ENCODE measurements at regions not wholly inside any gene's neighbourhood (a gene's known extent, or its start where the extent isn't known, plus 50 kb on each side); places are given as distances from the start of the nearest gene placed in this dataset.

DNA sequence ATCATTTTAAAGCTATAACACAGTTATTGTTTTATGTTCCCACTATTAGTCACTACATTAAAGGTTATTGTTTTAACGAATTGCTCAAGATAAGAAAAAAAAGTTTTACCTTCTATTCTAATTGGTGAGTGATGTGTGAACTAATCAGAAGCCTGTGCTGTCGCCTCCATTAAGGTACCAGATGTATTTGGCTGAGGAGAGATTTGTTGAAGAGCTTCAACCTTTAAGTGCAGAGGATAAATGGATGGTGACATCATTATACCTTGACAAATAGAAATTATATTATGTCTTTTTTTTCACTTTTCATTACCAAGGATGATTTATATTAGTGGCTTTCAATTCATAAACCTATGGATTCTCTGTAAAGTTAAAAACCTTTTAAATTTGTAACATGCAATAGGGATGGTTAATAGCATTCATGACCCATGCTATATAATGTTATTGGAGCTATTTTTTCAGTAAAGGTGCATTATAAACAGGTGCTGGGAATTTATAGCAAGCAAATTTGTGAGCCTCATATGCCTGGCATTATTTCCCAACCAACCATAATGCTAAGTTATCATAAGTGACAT, 97.0 kb upstream of the NPVF start:
- Histone ChIP-seq H3K27ac (no peak overlapping the region), H3K9me3 (no peaks in the 10 kb centered on the region), H3K27me3 (no peaks in the 10 kb centered on the region), H3K4me3 (no peak overlapping the region), H3K4me1 (no peaks in the 10 kb centered on the region), H3K36me3 (no peaks in the 10 kb centered on the region)
- DNase-seq (ENCODE audit: low spot score in 2 of 2): no peak
- 86 to 87% methylated on average over 2 of the region's 2 CpGs for WGBS, 2 donors
- TF ChIP-seq POLR2A (IDR thresholded peaks at IDR 0.05) (no peak), EP300 (IDR thresholded peaks at IDR 0.05) (no peak)
- TF ChIP-seq, protein P1, sequence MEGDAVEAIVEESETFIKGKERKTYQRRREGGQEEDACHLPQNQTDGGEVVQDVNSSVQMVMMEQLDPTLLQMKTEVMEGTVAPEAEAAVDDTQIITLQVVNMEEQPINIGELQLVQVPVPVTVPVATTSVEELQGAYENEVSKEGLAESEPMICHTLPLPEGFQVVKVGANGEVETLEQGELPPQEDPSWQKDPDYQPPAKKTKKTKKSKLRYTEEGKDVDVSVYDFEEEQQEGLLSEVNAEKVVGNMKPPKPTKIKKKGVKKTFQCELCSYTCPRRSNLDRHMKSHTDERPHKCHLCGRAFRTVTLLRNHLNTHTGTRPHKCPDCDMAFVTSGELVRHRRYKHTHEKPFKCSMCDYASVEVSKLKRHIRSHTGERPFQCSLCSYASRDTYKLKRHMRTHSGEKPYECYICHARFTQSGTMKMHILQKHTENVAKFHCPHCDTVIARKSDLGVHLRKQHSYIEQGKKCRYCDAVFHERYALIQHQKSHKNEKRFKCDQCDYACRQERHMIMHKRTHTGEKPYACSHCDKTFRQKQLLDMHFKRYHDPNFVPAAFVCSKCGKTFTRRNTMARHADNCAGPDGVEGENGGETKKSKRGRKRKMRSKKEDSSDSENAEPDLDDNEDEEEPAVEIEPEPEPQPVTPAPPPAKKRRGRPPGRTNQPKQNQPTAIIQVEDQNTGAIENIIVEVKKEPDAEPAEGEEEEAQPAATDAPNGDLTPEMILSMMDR (IDR thresholded peaks at IDR 0.05): no peak

DNA sequence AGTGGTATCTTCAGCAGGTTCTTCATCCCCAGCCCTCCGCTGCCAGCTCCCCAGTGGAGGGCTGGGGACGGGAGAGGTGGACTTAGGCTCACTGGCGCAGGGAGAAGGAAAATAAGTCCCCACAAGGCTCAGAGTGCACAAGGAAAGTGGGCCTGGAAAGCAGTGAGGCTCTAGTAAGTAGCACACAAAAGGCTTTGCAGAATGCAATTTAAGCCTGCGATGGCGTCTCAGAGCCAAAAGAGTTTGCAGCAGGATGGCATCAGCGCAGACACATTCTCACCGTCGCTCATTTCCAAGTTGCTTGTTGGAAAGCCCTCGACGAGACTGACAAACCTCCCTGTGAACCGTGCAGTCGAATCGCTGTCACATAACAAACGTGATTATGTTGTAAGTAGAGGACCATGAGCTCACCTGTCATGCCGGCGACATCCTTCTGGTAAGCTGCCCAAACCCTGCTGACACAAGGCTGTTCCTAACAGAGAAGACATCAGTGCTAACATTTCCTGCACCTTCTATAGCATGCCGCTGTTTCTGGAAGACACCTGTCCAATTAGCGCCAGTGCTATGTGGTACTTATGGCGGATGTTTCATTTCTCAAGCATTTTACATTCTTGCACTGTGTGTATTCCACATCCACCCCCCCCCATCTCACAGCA, 98.3 kb upstream of the NPVF start:
- no peaks in the 10 kb centered on the region for H3K4me1 ChIP-seq
- TF ChIP-seq POLR2A (IDR thresholded peaks at IDR 0.05) (no peak), EP300 (IDR thresholded peaks at IDR 0.05) (no peak)
- TF ChIP-seq, protein P1 (IDR thresholded peaks at IDR 0.05): no peak
- H3K4me3 ChIP-seq: no peak overlapping the region
- H3K27me3 ChIP-seq: no peaks in the 10 kb centered on the region
- H3K36me3 ChIP-seq: no peaks in the 10 kb centered on the region
- WGBS, 2 donors: 92 to 96% methylated on average over 19 of the region's 19 CpGs
- H3K27ac ChIP-seq: no peak overlapping the region
- no peak for DNase-seq (ENCODE audit: low spot score in 2 of 2)
- H3K9me3 ChIP-seq: no peaks in the 10 kb centered on the region

DNA sequence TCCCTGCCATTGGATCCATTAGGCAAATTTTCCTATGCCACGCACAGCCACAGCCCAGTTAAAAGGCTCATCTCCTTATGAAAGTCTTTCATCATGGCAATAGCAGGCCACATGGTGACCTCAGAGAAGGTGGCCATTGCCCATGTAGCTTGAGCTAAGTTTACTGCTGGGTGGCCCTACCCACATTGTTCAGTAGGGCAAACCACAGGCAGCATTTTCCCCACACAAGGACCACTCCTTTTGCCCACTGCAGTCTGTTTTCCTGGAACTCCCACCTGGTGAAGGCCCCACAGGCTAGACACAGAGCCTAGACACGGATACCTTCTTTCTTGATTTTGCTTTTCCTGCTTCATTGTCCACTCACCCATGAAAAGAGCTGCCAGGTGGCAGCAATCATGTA, 101.5 kb upstream of the NPVF start:
- Histone ChIP-seq H3K4me1 (no peaks in the 10 kb centered on the region), H3K27ac (no peak overlapping the region), H3K36me3 (no peaks in the 10 kb centered on the region), H3K4me3 (no peak overlapping the region), H3K27me3 (no peaks in the 10 kb centered on the region), H3K9me3 (no peaks in the 10 kb centered on the region)
- 93 to 94% methylated on average over 2 of the region's 2 CpGs for WGBS, 2 donors
- TF ChIP-seq, protein P1 (IDR thresholded peaks at IDR 0.05): no peak
- TF ChIP-seq EP300 (IDR thresholded peaks at IDR 0.05) (no peak), POLR2A (IDR thresholded peaks at IDR 0.05) (no peak)
- no peak for DNase-seq (ENCODE audit: low spot score in 2 of 2)

DNA sequence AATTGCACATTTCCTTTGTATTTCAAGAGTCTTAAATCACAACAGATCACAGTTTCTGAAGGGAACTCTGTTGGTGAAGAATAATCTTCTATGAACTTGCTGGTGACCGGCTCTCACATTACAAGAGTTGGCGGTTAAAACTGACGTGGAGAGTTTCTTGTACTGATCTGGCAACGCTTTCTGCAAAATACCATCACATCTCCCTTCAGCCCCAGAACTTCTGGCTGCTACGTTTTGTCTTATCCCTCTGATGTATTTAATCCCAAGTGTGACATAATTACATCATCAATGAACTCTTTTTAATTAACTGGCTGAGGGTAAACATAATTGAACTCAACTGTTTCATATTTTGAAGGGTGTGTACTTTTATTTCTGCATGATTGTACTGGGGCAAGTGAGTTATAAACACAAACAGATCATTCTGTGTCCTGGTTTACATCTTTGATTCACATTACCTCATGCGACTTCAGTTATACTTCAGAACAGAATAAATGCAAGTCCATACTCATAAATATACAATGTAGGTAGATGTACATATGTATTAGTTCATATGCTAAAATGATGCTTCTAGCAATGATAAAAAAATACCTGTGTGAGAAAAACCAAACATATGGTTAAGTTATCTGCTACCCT, 105.1 kb upstream of the NPVF start:
- Histone ChIP-seq H3K9me3 (no peaks in the 10 kb centered on the region), H3K27me3 (no peaks in the 10 kb centered on the region), H3K36me3 (no peaks in the 10 kb centered on the region), H3K27ac (no peak overlapping the region), H3K4me3 (no peak overlapping the region), H3K4me1 (no peaks in the 10 kb centered on the region)
- WGBS, 2 donors: 51 to 61% methylated on average over 6 of the region's 6 CpGs
- no peak for DNase-seq (ENCODE audit: low spot score in 2 of 2)
- TF ChIP-seq EP300 (IDR thresholded peaks at IDR 0.05): no peak
- TF ChIP-seq, protein P1 (IDR thresholded peaks at IDR 0.05): no peak
- no peak for TF ChIP-seq POLR2A (IDR thresholded peaks at IDR 0.05)

DNA sequence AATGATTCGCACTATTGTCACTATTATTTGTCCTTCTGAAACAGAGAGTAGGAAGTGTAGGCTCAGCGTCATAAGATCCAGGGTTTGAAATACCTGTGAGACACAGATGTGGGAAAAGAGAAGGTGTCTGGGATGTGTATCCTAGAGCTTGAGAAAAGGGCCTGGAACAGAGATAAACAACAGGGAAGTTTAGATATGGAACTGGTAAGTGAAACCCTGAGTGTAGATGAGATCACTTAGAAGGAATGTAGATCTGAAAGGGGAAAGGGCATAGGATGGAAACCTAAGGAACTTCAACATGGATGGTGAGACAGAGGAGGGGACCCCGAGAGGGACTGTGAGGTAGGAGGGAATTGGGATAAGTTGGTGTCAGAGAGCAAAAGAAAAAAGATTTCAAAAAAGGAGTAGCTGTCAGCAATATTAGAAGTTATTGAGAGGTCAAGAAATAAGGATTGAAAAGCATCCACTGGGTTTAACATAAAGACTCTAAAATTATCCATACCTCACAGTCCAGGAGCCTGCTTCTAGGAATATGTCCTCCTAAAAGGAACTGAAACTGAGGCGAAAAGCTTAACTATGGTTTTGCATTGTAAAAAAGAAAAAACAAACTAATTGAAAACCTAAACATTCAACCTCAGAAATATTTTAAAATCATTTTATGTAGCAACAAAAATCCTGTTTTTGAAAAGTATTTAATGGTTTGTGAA, 119.2 kb upstream of the NPVF start:
- no peak for DNase-seq (ENCODE audit: low spot score in 2 of 2)
- 75 to 77% methylated on average over 4 of the region's 4 CpGs for WGBS, 2 donors

More for the DNA sequence above, 119.2 kb upstream of the NPVF start:
- Histone ChIP-seq H3K4me1 (no peaks in the 10 kb centered on the region), H3K36me3 (no peaks in the 10 kb centered on the region), H3K27me3 (no peaks in the 10 kb centered on the region), H3K27ac (no peak overlapping the region), H3K9me3 (no peaks in the 10 kb centered on the region), H3K4me3 (no peak overlapping the region)
- TF ChIP-seq EP300 (IDR thresholded peaks at IDR 0.05) (no peak), POLR2A (IDR thresholded peaks at IDR 0.05) (no peak)
- TF ChIP-seq, protein P1 (IDR thresholded peaks at IDR 0.05): no peak
